PC-3 (cell line): ENCODE measurements at regions not wholly inside any gene's neighbourhood (a gene's known extent, or its start where the extent isn't known, plus 50 kb on each side); places are given as distances from the start of the nearest gene placed in this dataset.

Source experiments
- CTCF ChIP-seq: fragments of 300-600 bp; sonication (generic); conservative IDR thresholded peaks from 2 replicates; pipeline ENCODE4 v1.5.1; 2017; ENCODE audit warnings: antibody characterized with exemption, low read depth, mild to moderate bottlenecking, low read length
- EZH2 ChIP-seq: fragments of 300-600 bp; sonication (generic); IDR thresholded peaks from one replicate; pipeline ENCODE4 v1.6.1; 2017; ENCODE audit warnings: antibody characterized with exemption, mild to moderate bottlenecking, low read length; ENCODE audit not compliant: unreplicated experiment
- EZH2phosphoT487 ChIP-seq: fragments of 300-600 bp; sonication (generic); IDR thresholded peaks from 2 replicates; pipeline ENCODE4 v1.6.1; 2018; ENCODE audit warnings: mild to moderate bottlenecking, antibody characterized with exemption, low read length, borderline replicate concordance

GRCh38 chr3:68271145-68271544, 616.7 kb upstream of the SUCLG2 start:
- TF ChIP-seq EZH2phosphoT487 (no peak), CTCF (no peak), EZH2 (no peak)
